ENCODE measurements at regions not wholly inside any gene's neighbourhood (a gene's known extent, or its start where the extent isn't known, plus 50 kb on each side); places are given as distances from the start of the nearest gene placed in this dataset.

DNA sequence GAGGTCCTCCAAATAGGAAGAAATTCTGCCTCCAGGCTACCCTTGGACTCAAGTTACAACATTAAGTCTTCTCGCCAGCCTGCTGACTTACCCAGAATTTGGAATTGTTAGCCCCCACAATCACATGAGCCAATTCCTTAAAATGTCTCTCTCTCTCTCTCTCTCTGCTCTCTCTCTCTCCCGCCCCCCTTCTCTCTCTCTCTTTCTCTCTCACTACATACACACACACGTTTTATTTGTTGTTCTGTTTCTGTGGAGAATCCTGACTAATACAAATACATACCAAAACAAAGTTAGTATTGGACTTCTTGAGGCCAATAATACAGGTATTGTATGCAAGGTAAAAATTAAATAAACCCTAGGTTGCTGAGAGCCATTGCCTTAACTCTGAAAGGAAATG is 72.1 kb downstream of the TNFSF18 start:
- Histone ChIP-seq H2BK20ac (ENCODE audit: low read depth, low read length, poor library complexity, severe bottlenecking) (no peak overlapping the region), H2BK120ac (ENCODE audit: low read depth, low read length, poor library complexity, severe bottlenecking) (no peak overlapping the region), H2AFZ (ENCODE audit: low read length) (no peak overlapping the region), H3K4me2 (ENCODE audit: insufficient read depth, insufficient read length, low read length) (no peak overlapping the region), H3K9me3 (ENCODE audit: control insufficient read depth, low read depth, low read length) (no peaks in the 10 kb centered on the region), H3T11ph (ENCODE audit: low read length) (no peak overlapping the region), H2BK5ac (ENCODE audit: insufficient read length, low read length) (no peak overlapping the region), H3K27ac (ENCODE audit: insufficient read length, low read depth, low read length) (no peak overlapping the region), H4K8ac (replicated peaks; ENCODE audit: insufficient read length, low read depth, low read length) (no peak overlapping the region), H3K79me1 (ENCODE audit: insufficient read depth, low read depth, low read length, poor library complexity, severe bottlenecking) (no peaks in the 10 kb centered on the region), H3K14ac (ENCODE audit: insufficient read depth, low read length) (no peak overlapping the region), H3K9ac (ENCODE audit: extremely low read depth, insufficient read length, low read length) (no peak overlapping the region), H3K23ac (ENCODE audit: insufficient read length, low read depth, low read length) (no peak overlapping the region), H3K4me1 (ENCODE audit: insufficient read depth, low read length) (no peaks in the 10 kb centered on the region), H3K27me3 (ENCODE audit: insufficient read depth, low read length) (no peaks in the 10 kb centered on the region), H2AK5ac (ENCODE audit: insufficient read length, low read length) (no peak overlapping the region), H4K20me1 (ENCODE audit: control insufficient read depth, insufficient read depth, insufficient read length) (no peaks in the 10 kb centered on the region), H3K56ac (ENCODE audit: insufficient read length, low read depth, low read length) (no peak overlapping the region), H2BK15ac (ENCODE audit: low read depth, low read length) (no peak overlapping the region), H3K4ac (ENCODE audit: low read depth, low read length) (no peak overlapping the region), H3K18ac (ENCODE audit: insufficient read length, low read depth, low read length) (no peak overlapping the region), H3K79me2 (ENCODE audit: insufficient read depth, low read length) (no peaks in the 10 kb centered on the region), H3K23me2 (ENCODE audit: insufficient read length, low read depth, low read length, poor library complexity, severe bottlenecking) (no peaks in the 10 kb centered on the region), H4K5ac (ENCODE audit: insufficient read length, low read depth, low read length) (no peak overlapping the region), H2BK12ac (ENCODE audit: insufficient read length, low read depth, low read length) (no peak overlapping the region), H4K91ac (ENCODE audit: insufficient read length, low read depth, low read length) (no peak overlapping the region)
- WGBS (ENCODE audit: extremely low coverage, insufficient read length, low lambda C conversion rate), result no CpG with 5 or more reads among the region's 3 CpGs
- Mint-ChIP-seq H3K36me3 (ENCODE audit: insufficient read depth in 1 of 3, low read depth in 3 of 3) (no peaks in the 10 kb centered on the region), H3K4me3 (no peak overlapping the region), H3K27ac (no peak overlapping the region), H3K27me3 (ENCODE audit: low read depth) (no peaks in the 10 kb centered on the region), H3K4me1 (0 out of 4 replicates have a peak, but pooled peaks cover 0 to 3% of the 10 kb centered on the region in 2 experiments), H3K9me3 (no peaks in the 10 kb centered on the region)
- no peak for DNase-seq
- TF ChIP-seq CTCF (conservative IDR thresholded peaks at IDR 0.05), result no peak

All from H9 (cell line).